LNCAP (cell line): ENCODE measurements at regions not wholly inside any gene's neighbourhood (a gene's known extent, or its start where the extent isn't known, plus 50 kb on each side); places are given as distances from the start of the nearest gene placed in this dataset.

Source experiments
- TF ChIP-seq, protein P1 (sequence below): fragments of 450-650 bp; IDR thresholded peaks from 2 replicates; pipeline ENCODE4 v1.5.1; 2017; ENCODE audit warnings: mild to moderate bottlenecking

DNA sequence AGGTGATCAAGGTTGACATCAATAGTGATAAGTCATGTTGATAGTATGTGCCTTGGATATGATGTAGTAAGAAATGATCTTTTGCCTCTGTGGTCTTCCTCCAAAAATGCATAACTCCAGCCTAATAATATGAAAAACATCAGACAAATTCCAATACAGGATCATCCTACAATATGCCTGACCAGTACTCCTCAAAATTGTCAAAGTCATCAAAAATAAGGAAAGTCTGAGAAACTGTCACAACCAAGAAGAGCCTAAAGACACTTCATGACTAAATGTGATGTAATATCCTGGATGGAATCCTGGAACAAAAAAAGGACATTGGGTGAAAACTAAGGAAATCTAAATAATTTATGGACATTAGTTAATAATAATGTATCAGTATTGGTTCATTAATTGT lies 50.3 kb upstream of the LCORL start:
- TF ChIP-seq, protein P1, sequence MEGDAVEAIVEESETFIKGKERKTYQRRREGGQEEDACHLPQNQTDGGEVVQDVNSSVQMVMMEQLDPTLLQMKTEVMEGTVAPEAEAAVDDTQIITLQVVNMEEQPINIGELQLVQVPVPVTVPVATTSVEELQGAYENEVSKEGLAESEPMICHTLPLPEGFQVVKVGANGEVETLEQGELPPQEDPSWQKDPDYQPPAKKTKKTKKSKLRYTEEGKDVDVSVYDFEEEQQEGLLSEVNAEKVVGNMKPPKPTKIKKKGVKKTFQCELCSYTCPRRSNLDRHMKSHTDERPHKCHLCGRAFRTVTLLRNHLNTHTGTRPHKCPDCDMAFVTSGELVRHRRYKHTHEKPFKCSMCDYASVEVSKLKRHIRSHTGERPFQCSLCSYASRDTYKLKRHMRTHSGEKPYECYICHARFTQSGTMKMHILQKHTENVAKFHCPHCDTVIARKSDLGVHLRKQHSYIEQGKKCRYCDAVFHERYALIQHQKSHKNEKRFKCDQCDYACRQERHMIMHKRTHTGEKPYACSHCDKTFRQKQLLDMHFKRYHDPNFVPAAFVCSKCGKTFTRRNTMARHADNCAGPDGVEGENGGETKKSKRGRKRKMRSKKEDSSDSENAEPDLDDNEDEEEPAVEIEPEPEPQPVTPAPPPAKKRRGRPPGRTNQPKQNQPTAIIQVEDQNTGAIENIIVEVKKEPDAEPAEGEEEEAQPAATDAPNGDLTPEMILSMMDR: no peak
